HG02588 (cell line): ENCODE measurements at regions not wholly inside any gene's neighbourhood (a gene's known extent, or its start where the extent isn't known, plus 50 kb on each side); places are given as distances from the start of the nearest gene placed in this dataset.

Experiments used
- ATAC-seq: cut with Tn5 transposase; IDR thresholded peaks from one replicate; pipeline ENCODE4 v1.9.1; 2021; ENCODE audit warnings: mild to moderate bottlenecking, moderate library complexity; ENCODE audit not compliant: unreplicated experiment

DNA sequence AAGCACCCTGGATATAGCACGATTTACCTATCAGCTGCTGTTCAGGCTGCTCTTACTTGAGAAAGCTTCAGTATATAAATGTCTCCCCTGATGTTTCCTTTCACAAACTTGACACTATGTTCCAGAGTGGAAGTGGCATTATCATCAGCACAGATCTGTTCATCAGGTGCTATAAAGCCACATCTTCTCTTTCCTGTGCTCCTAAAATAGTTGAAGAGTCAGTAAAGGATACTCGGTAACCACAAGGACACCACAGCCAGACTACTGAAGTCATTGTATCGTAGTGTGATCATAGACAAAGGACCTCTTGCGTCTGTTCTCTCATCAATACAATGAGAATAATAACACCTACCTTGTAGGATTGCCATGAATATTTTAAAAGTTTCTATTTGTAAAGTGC, 841.0 kb upstream of the CELF4 start:
- no peak for ATAC-seq

DNA sequence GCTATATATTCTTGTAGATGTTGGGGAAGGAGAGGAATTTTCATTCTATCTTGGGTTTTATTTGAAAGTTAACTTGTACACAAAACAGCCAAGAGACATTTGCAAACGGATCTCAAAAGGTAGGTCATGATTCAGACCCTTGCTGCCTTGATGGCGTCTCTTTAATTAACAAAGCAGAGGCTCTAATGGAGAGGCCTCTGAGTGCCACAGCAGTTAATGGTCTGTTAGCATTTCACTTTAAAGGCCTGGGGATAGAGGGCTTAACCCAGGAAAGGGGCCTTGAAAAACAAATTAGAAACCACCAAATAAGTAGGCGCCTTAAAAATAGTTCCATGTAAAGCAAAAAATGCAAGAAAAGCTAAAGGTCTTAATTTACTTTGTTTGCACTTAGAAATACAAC, 836.9 kb upstream of the CELF4 start:
- ATAC-seq, result no peak

DNA sequence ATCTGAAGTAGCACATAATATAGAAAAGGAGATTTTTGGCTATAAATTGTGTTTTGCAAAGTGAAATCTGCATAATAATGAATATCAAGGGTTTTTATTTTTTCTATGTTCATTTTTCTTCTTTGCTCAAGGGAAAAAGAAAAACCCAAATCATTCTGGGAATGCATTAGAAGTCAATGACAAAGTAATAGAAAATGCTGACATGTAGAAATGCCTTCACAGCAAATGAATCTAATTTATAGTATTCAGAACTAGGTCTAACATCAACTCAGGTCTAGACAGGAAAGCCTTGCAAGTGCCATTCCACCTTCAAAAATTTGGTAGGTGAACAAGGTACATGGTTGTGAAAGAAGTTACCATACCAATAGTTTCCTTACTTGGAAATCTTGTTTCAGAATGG, 831.5 kb upstream of the CELF4 start:
- no peak for ATAC-seq

DNA sequence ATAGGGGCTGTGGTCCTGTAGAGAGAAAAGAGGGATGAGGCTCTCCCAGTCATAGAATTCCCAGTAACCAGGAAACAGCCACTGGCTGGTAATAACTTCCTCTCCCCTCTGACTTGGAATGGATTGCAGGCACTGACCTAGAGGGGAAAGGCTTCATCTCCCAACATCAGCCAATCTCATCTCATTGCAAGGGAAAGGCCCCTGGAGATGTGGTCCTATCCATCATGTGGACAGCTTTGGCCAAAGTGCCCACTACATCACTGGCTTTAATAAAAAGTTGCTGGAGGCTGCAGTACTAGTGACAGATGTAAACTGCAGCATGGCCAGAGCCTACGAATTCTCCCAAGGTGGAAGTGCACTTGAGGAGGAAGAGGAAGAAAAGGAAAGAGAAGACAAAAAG, 820.5 kb upstream of the CELF4 start:
- ATAC-seq, result no peak

DNA sequence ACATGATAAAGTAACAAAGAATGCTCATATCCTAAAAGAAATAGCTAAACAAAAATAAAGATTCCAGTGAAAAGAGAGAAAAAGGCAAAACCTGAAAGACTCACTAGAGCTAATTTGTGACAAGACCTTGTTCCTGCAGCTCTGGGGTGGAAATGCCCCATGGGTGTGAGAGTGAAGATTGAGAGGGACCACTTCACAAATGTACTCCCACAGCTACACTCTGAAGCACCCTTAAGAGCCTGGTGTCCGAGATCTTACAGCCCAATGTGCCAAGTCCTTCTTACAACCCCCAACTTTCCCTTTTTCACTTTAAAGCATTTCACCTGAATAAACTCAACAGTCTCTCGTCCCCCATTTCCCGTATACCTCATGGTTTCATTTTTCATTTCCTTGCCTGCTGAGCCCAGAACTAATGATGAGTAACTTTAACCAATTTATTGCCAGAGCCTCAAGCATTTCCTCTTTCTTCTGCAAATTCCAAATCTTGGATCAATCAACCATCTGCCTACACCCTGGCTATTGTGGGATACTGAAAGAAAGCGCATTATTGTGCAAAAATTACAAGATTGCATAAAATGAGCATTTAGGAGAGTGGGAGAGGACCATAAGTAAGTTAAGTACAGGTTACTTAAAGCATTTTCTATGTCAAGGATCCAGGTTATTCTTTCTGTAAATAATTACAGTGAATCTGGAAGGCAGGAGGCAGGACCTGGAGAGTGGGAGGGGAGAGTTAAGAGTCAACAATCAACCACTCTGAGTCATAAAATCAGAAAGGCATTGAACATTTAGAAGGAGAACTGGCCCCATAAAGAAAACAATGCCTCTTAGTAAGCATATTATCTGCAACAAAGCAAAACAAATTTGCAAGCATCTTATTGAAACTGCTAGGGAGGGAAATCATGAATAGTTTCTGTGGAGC, 804.4 kb upstream of the CELF4 start:
- no peak for ATAC-seq

DNA sequence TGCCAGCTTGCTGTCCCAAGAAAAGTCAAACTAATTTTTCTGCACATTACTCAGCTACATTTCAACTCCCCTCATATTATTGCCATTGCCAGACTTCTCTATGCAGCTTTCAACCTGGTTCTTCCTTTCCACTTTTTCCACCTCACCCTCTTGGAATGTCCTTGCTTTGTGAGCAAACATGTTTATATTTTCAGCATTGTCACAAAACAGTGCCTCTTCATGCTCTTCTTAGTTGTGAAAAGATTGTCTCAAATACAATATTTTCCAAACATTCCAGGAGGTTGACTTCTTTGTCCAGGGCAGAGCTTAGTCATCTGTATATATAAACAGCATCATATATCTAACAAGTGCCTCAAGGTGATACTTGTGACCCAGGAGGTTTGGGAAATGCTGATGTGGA, 803.3 kb upstream of the CELF4 start:
- no peak for ATAC-seq

DNA sequence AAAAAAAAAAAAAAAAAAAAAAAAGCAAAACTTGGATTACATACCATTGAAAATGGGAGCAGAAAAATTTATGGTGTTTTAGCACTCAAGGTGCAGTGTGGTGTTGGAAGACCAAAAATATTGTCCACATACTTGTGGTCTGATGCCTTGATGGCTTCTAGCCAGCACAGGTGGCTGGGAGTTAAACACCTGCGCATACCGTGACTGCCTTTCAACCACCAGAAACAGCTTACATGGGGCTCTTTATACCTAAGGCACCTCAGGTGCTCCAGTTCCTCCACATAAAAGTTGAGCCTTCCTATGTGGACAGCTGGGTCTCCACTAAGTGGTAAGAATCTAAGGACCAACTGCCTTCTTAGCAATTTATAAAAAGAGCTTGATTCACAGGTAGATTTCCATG, 802.6 kb upstream of the CELF4 start:
- ATAC-seq, result no peak

DNA sequence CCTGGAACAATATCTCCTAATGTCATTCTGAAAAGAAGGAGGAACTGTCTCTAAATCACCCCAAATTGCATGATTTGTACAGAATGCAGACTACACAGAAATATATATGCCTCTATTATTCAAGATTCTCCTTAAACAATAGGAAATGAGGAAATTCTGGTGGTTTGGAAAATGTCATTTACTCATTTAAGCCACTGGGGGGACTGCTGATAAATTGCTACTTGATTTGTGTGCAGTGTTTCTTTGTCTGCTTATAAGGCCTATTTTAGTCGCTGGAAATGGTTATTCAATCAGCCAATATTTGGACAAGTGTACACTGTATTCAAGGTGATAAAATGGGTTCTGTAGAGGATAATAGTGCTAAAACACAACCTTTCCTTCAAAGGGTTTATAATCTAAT, 801.9 kb upstream of the CELF4 start:
- no peak for ATAC-seq

DNA sequence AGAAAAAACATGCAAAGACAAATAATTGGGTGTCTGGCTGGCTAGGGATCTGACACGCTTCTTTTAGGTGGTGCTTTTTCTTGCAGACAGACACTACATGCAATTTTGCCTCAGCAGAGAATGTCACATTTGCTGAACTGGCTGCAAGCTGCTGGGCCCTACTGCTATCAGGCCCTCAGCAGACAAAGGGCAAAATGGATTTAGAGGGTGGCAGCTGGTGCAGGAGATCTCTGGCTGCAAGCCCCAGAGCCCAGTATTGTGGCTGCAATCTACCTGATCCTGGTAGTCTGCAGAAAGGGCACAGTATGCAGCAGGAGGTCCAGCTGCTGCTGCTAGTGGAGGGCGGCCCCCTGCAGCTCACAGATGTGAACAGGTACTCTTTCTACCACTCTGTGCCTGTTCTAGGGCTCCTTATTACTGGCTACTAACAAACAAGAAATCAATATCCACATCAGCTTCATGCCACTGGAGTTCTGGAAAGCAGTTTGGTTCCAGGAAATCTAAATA, 796.7 kb upstream of the CELF4 start:
- ATAC-seq, result no peak

DNA sequence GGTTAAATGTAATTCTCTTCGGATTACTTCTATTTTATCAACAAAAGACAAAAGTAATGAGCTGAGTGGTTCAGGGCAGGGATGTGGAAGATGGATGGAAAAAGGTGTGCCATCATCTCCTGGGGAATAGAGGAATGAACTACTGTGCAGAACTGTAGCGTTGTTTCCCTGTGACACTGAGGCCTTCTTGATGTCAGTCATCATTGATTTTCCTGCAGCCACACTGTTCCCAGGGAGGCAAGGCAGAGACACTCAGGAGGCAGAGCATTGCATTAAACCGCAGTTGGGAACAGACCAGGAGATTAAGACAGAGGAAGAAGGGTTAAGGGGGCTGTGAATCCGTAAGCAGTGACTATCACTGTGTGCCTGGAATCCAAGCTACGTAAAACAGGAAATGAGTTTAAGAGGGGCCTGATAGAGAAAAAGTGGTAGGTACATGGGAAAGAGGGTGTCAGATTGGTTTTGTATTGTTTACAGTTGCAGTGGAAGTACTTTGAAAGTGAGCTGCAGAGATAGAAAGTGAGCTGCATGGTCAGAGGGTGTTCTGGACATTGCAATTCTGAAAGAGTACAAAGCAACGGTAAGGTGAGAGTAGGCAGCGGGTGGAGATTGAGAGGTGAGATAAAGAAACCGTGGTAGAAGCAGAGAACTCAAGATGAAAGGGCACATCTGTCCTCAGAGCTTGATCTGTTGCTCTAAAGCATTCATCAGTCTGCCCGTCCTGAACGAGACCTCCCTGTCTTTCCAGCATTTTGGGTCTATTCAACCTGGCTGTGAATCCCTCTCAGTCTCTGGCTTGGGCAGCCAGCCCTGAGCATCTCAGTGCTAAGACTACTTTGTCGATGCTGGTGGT, 793.4 kb upstream of the CELF4 start:
- no peak for ATAC-seq

DNA sequence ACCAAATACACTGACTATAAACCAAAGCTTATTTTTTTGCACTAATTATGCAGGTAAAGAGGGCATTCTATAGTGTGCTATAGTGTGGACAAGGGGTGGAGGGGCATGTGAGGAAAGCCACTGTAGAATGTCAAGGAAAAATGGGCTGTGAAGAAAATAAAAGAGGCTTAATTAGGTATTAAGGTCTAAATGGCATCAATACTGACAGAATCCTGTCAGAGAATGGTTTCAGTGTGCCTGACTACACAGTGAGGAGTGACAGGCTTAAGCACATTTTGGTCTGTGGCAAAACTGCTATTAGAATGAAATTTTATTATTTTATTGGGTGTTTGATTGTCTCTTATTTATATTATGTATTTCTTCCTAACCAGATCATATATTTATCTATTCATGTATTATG, 787.6 kb upstream of the CELF4 start:
- no peak for ATAC-seq

DNA sequence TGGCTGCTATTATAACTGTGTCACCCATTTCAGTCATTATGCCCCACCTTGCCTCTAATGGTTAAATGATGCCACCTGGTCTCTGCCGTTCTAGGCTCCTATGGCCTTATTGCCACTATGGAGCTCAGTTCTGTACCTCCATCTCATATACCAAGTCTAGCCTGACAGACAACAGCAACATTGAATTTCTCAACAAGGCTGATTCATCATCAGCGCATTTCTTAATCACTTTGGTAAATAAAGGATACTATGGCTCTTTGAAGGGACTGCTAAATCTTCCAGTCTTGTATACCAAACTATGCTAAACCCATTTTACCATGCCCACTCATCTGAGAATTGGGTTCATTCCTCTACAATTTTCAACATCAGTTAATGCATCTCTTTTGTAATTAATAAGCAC, 784.5 kb upstream of the CELF4 start:
- no peak for ATAC-seq

DNA sequence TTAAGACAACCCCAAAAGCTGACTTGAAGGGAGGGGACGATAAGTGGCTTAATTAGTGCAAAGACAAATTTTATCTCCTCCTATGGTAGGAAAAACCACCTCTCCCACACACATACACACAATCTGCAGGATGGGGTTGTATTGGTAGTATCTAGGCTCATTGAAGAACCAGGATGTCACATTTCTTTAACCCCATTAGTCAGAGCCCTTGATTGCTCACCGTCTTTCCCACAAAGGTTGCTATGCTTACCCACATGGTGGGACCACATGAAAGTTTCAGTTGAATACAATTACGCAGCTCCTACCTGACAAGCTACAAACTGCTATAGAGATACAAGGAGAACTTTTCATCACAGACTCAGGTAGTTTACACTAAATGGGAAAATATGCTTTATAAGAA, 765.0 kb upstream of the CELF4 start:
- no peak for ATAC-seq

DNA sequence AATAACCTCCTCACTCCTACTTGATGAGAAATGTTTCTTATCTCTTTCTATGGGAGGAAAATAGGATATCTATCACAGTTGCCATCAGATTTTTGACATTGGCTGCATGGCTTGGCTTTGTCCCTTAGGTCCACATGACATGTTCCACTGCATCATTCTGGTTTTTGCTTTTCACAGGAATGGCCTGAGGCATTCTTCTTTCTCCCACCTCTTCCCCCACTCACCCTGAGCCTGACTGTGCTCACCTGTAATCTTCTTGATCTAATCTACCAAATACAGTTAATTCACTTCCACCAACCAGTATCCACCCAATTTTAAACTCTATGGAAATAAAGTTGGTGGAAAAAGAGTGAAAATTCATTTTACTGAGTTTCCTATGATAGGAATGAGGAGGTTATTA, 763.5 kb upstream of the CELF4 start:
- ATAC-seq, result no peak

DNA sequence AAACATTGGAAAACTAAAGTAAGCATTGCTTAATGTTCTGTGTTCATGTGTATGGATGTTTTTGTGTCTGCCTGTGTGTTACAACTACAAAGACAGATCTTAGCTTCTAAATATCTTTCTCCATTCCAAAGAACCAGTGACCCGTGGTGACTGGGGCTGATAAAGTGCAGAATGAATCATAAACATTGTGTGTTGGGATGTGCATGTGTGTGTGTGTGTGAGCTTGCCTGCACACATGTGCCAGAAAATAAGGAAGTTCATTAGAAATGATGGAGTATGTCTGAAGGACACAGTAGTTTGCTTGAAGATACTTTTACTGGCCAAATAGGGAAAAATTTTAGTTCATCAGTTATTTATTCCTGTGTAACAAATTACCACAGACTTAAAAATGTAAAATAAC, 756.6 kb upstream of the CELF4 start:
- ATAC-seq, result no peak

DNA sequence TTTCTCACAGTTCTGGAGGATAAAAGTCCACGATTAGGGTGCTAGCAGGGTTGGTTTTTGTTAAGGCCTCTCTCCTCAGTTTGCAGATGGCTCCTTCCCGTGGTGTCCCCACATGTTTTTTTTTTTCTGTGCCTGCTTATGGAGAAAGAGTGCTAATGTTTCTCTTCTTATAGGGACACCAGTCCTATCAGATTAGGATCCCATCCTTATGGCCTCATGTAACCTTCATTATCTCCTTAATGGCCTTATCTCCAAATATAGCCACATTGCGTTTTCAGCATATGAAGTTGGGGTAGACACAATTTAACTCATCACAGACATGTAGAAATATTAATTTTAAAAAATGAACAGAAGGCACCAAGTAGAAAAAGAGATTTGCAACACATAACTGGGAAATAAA, 755.7 kb upstream of the CELF4 start:
- ATAC-seq, result no peak

DNA sequence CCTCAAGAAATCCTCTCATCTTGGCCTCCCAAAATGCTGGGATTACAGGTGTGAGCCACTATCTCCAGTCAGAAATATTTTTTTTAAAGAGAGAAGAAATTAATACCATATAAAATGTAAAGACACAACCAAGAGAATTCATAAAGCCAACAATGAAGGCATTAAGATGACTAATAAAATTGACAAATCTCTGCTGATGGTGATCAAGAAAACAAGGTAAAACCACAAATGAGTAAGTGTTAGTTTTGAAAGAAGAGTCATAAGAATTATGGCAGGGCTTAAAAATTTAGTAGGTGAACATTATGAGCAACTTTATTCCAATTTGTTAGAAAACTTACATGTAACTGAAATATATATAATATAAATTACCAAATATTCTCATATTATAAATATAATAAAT, 752.8 kb upstream of the CELF4 start:
- no peak for ATAC-seq

DNA sequence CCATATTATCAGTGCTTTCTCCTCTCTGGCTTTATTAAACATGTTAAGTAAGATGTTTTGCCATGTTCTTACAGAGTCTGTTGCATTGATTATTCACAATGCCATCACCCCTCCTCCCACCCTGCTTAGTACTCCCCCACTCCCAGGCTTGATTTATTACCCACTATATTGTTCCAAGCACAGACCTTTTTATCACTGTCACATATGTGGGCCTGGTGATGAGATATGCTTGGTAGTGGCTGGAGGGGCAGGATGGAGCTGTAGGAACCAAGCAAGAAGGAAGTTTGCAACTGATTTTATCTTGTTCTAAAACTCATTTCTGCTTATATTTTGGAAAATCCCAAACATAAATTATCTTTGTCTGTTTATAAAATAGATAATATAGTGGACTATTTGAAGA, 748.2 kb upstream of the CELF4 start:
- no peak for ATAC-seq

DNA sequence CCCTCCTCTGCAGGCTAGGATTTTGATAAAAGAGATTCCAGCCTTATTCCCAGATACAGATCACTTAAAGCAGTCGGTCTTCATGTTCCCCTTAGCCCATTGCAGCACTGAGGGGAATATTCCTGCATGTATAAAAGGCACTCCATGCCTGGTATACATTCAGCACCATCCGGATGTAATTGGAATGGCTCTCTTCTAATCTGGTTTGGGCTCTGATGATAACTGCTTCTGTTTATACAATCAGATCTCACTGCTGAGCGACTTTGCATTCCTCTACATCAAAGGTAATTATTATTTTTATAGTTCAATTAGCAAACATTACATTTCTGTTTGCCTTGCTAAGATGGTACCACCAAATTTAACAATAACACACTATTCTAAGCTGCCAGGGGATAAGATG, 746.9 kb upstream of the CELF4 start:
- no peak for ATAC-seq

DNA sequence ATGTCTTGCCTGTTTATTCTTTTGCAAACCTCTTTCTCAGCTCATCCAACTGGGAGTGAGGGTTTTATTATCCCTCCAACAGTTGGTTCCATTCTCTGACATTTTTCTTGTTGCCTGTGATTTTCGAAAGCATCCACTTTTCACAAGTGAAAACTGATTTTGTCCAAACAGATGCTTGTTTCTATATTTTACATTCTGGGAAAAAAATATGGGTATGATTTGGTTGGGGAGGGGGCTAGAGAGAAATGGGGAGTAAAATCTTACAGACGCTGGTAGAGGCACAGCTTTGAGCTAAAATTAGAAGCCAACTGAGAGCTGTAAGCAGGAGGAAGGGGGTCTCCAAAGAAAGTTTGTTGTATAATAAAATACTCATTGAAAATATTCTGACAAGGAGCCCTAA, 745.3 kb upstream of the CELF4 start:
- ATAC-seq, result no peak

DNA sequence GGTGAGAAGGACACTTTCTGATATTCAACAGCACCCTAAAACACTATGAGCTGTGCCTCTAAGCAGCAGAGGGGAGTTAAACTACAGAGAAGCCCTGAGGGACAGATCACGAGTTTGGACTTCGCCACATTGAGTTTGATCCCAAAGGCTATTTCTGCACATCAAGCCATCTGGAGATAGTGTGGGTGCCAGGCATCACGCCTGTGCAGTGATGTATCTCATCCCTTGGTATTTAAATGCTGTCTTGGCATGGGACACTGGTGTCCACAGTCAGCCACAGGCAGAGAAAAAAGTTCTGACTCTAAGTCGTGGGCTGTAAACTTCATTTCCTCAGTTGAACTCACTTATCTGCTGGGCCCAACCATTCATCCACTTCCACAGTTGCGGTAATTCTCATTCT, 742.3 kb upstream of the CELF4 start:
- no peak for ATAC-seq

DNA sequence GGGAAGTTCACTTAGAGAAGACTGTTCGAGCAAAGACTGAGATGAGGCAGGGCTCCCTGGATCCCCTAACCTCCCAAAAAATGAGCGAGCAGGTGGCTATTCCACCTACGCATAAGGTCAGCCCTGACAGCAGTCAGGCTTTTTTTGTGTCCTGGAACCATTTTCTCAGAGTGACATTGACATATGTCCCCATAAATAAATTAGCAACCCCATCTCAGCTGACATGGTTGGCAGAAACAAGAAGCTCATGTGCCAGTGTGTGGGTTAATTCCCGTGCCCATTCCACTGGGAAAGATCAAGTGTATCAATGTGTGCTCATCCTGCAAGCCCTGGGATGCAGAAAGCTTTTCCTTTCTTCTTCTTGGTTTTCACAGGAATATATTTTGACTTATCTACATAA, 740.4 kb upstream of the CELF4 start:
- no peak for ATAC-seq
